HEK293 (cell line): ENCODE measurements at regions not wholly inside any gene's neighbourhood (a gene's known extent, or its start where the extent isn't known, plus 50 kb on each side); places are given as distances from the start of the nearest gene placed in this dataset.

ENCODE experiments used
- CTCF ChIA-PET: fragments of 350-600 bp; formaldehyde crosslinking; extraction: SDS; loops from one replicate; lab custom pipeline; 2021; ENCODE audit warnings: antibody characterized with exemption; lab: Yijun Ruan, JAX
- POLR2A ChIA-PET: fragments of 300-600 bp; formaldehyde crosslinking; extraction: SDS; loops from one replicate; lab custom pipeline; 2020; ENCODE audit warnings: antibody characterized with exemption, inconsistent platforms; lab: Yijun Ruan, JAX
- H3K27ac ChIP-seq: fragments of 200-500 bp; sonication (Bioruptor generic); 2 replicates; pipeline ENCODE4 v1.5.1; 2014; ENCODE audit warnings: low read depth, low read length, control low read depth, inconsistent platforms; ENCODE audit errors: extremely low read depth
- H3K36me3 ChIP-seq, 2 experiments: fragments of 200-500 bp in 1 of 2; sonication (Bioruptor generic) in 1 of 2; 1 replicate in 1 of 2; 2 replicates in 1 of 2; pipeline ENCODE4 v1.5.1; 2014 to 2017; ENCODE audit warnings: inconsistent platforms in 2 of 2, low read length in 2 of 2; ENCODE audit not compliant: control insufficient read depth in 2 of 2, insufficient read depth in 1 of 2
- H3K4me1 ChIP-seq: fragments of 200-500 bp; sonication (Bioruptor generic); 2 replicates; pipeline ENCODE4 v1.5.1; 2014; ENCODE audit warnings: mild to moderate bottlenecking, low read length, inconsistent platforms; ENCODE audit not compliant: control insufficient read depth, insufficient read depth
- H3K4me3 ChIP-seq: 2 replicates; pipeline ENCODE4 v1.5.1; 2011; ENCODE audit warnings: low read depth, mild to moderate bottlenecking, control low read depth, low read length, moderate library complexity
- H3K9me3 ChIP-seq: fragments of 200-500 bp; sonication (Bioruptor generic); 2 replicates; pipeline ENCODE4 v1.5.1; 2014; ENCODE audit warnings: low read depth, low read length, inconsistent platforms; ENCODE audit not compliant: control insufficient read depth, insufficient read depth
- EGR2 ChIP-seq: fragments of 450-650 bp; formaldehyde crosslinking; IDR thresholded peaks from 2 replicates; pipeline ENCODE4 v1.5.1; 2016; ENCODE audit warnings: low read depth, missing biosample characterization, missing genetic modification characterization
- GLI4 ChIP-seq: fragments of 450-650 bp; formaldehyde crosslinking; IDR thresholded peaks from 2 replicates; pipeline ENCODE4 v1.5.1; 2016; ENCODE audit warnings: missing biosample characterization, missing genetic modification characterization
- HOXC10 ChIP-seq: sonication (generic); formaldehyde crosslinking; IDR thresholded peaks from 2 replicates; pipeline ENCODE4 v1.8.1; 2023; ENCODE audit warnings: mild to moderate bottlenecking, missing genetic modification reagents
- IKZF3 ChIP-seq: fragments of 450-650 bp; IDR thresholded peaks from 2 replicates; pipeline ENCODE4 v1.5.0; 2018; ENCODE audit warnings: missing biosample characterization, mild to moderate bottlenecking, missing genetic modification characterization, moderate library complexity
- KLF1 ChIP-seq: fragments of 450-650 bp; formaldehyde crosslinking; IDR thresholded peaks from 2 replicates; pipeline ENCODE4 v1.5.1; 2016; ENCODE audit warnings: missing biosample characterization, missing genetic modification characterization
- MZF1 ChIP-seq: fragments of 450-650 bp; formaldehyde crosslinking; IDR thresholded peaks from 2 replicates; pipeline ENCODE4 v1.5.1; 2017; ENCODE audit warnings: missing biosample characterization, missing genetic modification characterization, borderline replicate concordance
- SALL2 ChIP-seq: fragments of 450-650 bp; formaldehyde crosslinking; IDR thresholded peaks from 2 replicates; pipeline ENCODE4 v1.5.0; 2017; ENCODE audit warnings: missing biosample characterization, mild to moderate bottlenecking, missing genetic modification characterization, borderline replicate concordance
- SETDB1 ChIP-seq: IDR thresholded peaks from one replicate; pipeline ENCODE4 v1.6.1; 2017; ENCODE audit warnings: mild to moderate bottlenecking, low read length, moderate library complexity, mixed read lengths; ENCODE audit not compliant: insufficient read length
- SP3 ChIP-seq: fragments of 450-650 bp; formaldehyde crosslinking; IDR thresholded peaks from 2 replicates; pipeline ENCODE4 v1.5.1; 2016; ENCODE audit warnings: missing biosample characterization, missing genetic modification characterization
- TCF7L2 ChIP-seq: IDR thresholded peaks from 2 replicates; pipeline ENCODE4 v1.6.1; 2011; ENCODE audit warnings: low read depth, mild to moderate bottlenecking, inconsistent platforms, low read length, moderate library complexity, borderline replicate concordance
- TRIM28 ChIP-seq: IDR thresholded peaks from 2 replicates; pipeline ENCODE4 v1.6.1; 2011; ENCODE audit warnings: low read length, control low read depth, borderline replicate concordance
- WT1 ChIP-seq: fragments of 450-650 bp; formaldehyde crosslinking; IDR thresholded peaks from 2 replicates; pipeline ENCODE4 v1.5.1; 2016; ENCODE audit warnings: missing biosample characterization, missing genetic modification characterization
- ZBTB17 ChIP-seq: fragments of 450-650 bp; formaldehyde crosslinking; IDR thresholded peaks from 2 replicates; pipeline ENCODE4 v1.5.1; 2016; ENCODE audit warnings: missing biosample characterization, missing genetic modification characterization
- ZEB2 ChIP-seq: fragments of 450-650 bp; formaldehyde crosslinking; IDR thresholded peaks from 2 replicates; pipeline ENCODE4 v1.5.1; 2016; ENCODE audit warnings: missing biosample characterization, missing genetic modification characterization
- ZNF133 ChIP-seq: fragments of 450-650 bp; formaldehyde crosslinking; IDR thresholded peaks from 2 replicates; pipeline ENCODE4 v1.5.1; 2016; ENCODE audit warnings: missing biosample characterization, missing genetic modification characterization
- ZNF223 ChIP-seq: fragments of 450-650 bp; formaldehyde crosslinking; IDR thresholded peaks from 2 replicates; pipeline ENCODE4 v1.5.1; 2016; ENCODE audit warnings: missing biosample characterization, missing genetic modification characterization
- ZNF324 ChIP-seq: fragments of 450-650 bp; formaldehyde crosslinking; IDR thresholded peaks from 2 replicates; pipeline ENCODE4 v1.5.1; 2016; ENCODE audit warnings: missing biosample characterization, missing genetic modification characterization
- ZNF404 ChIP-seq: fragments of 450-650 bp; formaldehyde crosslinking; IDR thresholded peaks from 2 replicates; pipeline ENCODE4 v1.5.1; 2017; ENCODE audit warnings: missing biosample characterization, missing genetic modification characterization
- ZNF423 ChIP-seq: fragments of 450-650 bp; formaldehyde crosslinking; IDR thresholded peaks from 2 replicates; pipeline ENCODE4 v1.5.1; 2016; ENCODE audit warnings: missing biosample characterization, missing genetic modification characterization
- ZNF501 ChIP-seq: fragments of 450-650 bp; formaldehyde crosslinking; IDR thresholded peaks from 2 replicates; pipeline ENCODE4 v1.5.1; 2016; ENCODE audit warnings: missing biosample characterization, missing genetic modification characterization
- ZNF610 ChIP-seq: fragments of 450-650 bp; formaldehyde crosslinking; IDR thresholded peaks from 2 replicates; pipeline ENCODE4 v1.5.1; 2016; ENCODE audit warnings: missing biosample characterization, missing genetic modification characterization, borderline replicate concordance
- ZNF621 ChIP-seq: fragments of 450-650 bp; formaldehyde crosslinking; IDR thresholded peaks from 2 replicates; pipeline ENCODE4 v1.5.1; 2017; ENCODE audit warnings: missing biosample characterization, missing genetic modification characterization
- ZNF624 ChIP-seq: fragments of 450-650 bp; formaldehyde crosslinking; IDR thresholded peaks from 2 replicates; pipeline ENCODE4 v1.5.1; 2017; ENCODE audit warnings: missing biosample characterization, missing genetic modification characterization
- ZNF670 ChIP-seq: fragments of 450-650 bp; formaldehyde crosslinking; IDR thresholded peaks from 2 replicates; pipeline ENCODE4 v1.5.1; 2016; ENCODE audit warnings: missing biosample characterization, missing genetic modification characterization, low read depth
- ZNF768 ChIP-seq: fragments of 450-650 bp; formaldehyde crosslinking; IDR thresholded peaks from 2 replicates; pipeline ENCODE4 v1.5.1; 2018; ENCODE audit warnings: missing biosample characterization, mild to moderate bottlenecking, missing genetic modification characterization
- ZSCAN23 ChIP-seq: fragments of 450-650 bp; formaldehyde crosslinking; IDR thresholded peaks from 2 replicates; pipeline ENCODE4 v1.5.1; 2016; ENCODE audit warnings: missing biosample characterization, missing genetic modification characterization
- ZSCAN4 ChIP-seq: fragments of 450-650 bp; formaldehyde crosslinking; IDR thresholded peaks from 2 replicates; pipeline ENCODE4 v1.5.1; 2017; ENCODE audit warnings: missing biosample characterization, missing genetic modification characterization
- TF ChIP-seq, protein P1 (sequence below): fragments of 450-650 bp; formaldehyde crosslinking; IDR thresholded peaks from 2 replicates; pipeline ENCODE4 v1.5.1; 2016; ENCODE audit warnings: missing biosample characterization, missing genetic modification characterization, low read depth
- TF ChIP-seq, protein P2 (sequence below): fragments of 450-650 bp; formaldehyde crosslinking; IDR thresholded peaks from 2 replicates; pipeline ENCODE4; 2016; ENCODE audit warnings: missing biosample characterization, missing genetic modification characterization

- TF ChIP-seq, protein P1, sequence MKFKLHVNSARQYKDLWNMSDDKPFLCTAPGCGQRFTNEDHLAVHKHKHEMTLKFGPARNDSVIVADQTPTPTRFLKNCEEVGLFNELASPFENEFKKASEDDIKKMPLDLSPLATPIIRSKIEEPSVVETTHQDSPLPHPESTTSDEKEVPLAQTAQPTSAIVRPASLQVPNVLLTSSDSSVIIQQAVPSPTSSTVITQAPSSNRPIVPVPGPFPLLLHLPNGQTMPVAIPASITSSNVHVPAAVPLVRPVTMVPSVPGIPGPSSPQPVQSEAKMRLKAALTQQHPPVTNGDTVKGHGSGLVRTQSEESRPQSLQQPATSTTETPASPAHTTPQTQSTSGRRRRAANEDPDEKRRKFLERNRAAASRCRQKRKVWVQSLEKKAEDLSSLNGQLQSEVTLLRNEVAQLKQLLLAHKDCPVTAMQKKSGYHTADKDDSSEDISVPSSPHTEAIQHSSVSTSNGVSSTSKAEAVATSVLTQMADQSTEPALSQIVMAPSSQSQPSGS (tag by site-specific recombination), result no peak
- TF ChIP-seq ZNF621 (tag by site-specific recombination) (no peak), ZSCAN23 (tag by site-specific recombination) (no peak), ZSCAN4 (tag by site-specific recombination) (peak; percentile 74), ZEB2 (no peak)
- ChIA-PET CTCF (interaction anchor here (0.6 to 3.6 kb wide), 5 partner anchors 9 to 952 kb away, joined by 3 to 17 read pairs (median 6); no protein-coding TSS in a partner anchor), POLR2A (no interaction called here)
- Histone ChIP-seq H3K27ac (no peak overlapping the region), H3K36me3 (no peaks in the 10 kb centered on the region), H3K4me1 (no peaks in the 10 kb centered on the region), H3K4me3 (no peak overlapping the region), H3K9me3 (no peaks in the 10 kb centered on the region)
These were observed 126.5 kb upstream of the RIPOR2 start for GRCh38 chr6:25062070-25062811.

- no peak overlapping the region for H3K27ac ChIP-seq
- TF ChIP-seq, protein P2, sequence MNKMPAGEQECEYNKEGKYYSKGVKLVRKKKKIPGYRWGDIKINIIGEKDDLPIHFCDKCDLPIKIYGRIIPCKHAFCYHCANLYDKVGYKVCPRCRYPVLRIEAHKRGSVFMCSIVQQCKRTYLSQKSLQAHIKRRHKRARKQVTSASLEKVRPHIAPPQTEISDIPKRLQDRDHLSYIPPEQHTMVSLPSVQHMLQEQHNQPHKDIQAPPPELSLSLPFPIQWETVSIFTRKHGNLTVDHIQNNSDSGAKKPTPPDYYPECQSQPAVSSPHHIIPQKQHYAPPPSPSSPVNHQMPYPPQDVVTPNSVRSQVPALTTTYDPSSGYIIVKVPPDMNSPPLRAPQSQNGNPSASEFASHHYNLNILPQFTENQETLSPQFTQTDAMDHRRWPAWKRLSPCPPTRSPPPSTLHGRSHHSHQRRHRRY, result no peak
- no peak for TF ChIP-seq SP3 (tag by site-specific recombination)
- TF ChIP-seq ZNF670 (tag by site-specific recombination), result no peak
- TF ChIP-seq ZNF423 (tag by site-specific recombination), result no peak
- no peak for TF ChIP-seq ZNF501 (tag by site-specific recombination)
- no peak for TF ChIP-seq GLI4 (tag by site-specific recombination)
- TF ChIP-seq MZF1 (tag by site-specific recombination), result no peak
- TF ChIP-seq ZNF768, result no peak
- TF ChIP-seq SALL2, result no peak
- TF ChIP-seq TCF7L2, result no peak
- TF ChIP-seq TRIM28, result no peak
- TF ChIP-seq ZNF404, result no peak
- no peak for TF ChIP-seq HOXC10 (CRISPR knock-in tag)
- no peak for TF ChIP-seq ZNF133 (tag by site-specific recombination)
- POLR2A ChIA-PET, result no interaction called here
- no peaks in the 10 kb centered on the region for H3K36me3 ChIP-seq
- H3K4me3 ChIP-seq, result no peak overlapping the region
- CTCF ChIA-PET, result interaction anchor here (0.6 to 3.6 kb wide), 3 partner anchors 37 to 208 kb away, joined by 3 to 13 read pairs (median 3); no protein-coding TSS in a partner anchor
- no peaks in the 10 kb centered on the region for H3K4me1 ChIP-seq
- no peaks in the 10 kb centered on the region for H3K9me3 ChIP-seq
These were observed 128.2 kb upstream of the RIPOR2 start for GRCh38 chr6:25064006-25064405.

GRCh38 chr6:25065666-25066065 lies 129.9 kb upstream of the RIPOR2 start:
- H3K9me3 ChIP-seq, result no peaks in the 10 kb centered on the region
- POLR2A ChIA-PET, result no interaction called here
- no peak overlapping the region for H3K27ac ChIP-seq
- no peak overlapping the region for H3K4me3 ChIP-seq
- H3K36me3 ChIP-seq, result no peaks in the 10 kb centered on the region
- H3K4me1 ChIP-seq, result no peaks in the 10 kb centered on the region
- CTCF ChIA-PET, result interaction anchor here (1.2 to 3.6 kb wide), 2 partner anchors 48 to 210 kb away, joined by 3 to 13 read pairs; no protein-coding TSS in a partner anchor
- TF ChIP-seq SETDB1 (no peak), EGR2 (no peak), ZNF223 (no peak), ZBTB17 (no peak), KLF1 (no peak), ZNF324 (tag by site-specific recombination) (no peak), IKZF3 (tag by site-specific recombination) (no peak), ZNF610 (tag by site-specific recombination) (no peak), WT1 (tag by site-specific recombination) (no peak), ZNF624 (tag by site-specific recombination) (no peak)
